Midbrain (tissue), 1 donor: ENCODE measurements at regions not wholly inside any gene's neighbourhood (a gene's known extent, or its start where the extent isn't known, plus 50 kb on each side); places are given as distances from the start of the nearest gene placed in this dataset.
A peak's percentile ranks its signal among the peaks of the same experiment; 100 is the strongest.
"Not testable (repeated sequence)": the region's sequence is repeated elsewhere in the genome, so short reads cannot be mapped to it uniquely, and the experiment has no call there.

Experiments used
- DNase-seq: peaks from one replicate; lab custom pipeline; 2025; lab: John Stamatoyannopoulos, UW

- no peak for DNase-seq
These were observed 51.6 kb upstream of the LYRM9 start for GRCh38 chr17:27944546-27945332.

GRCh38 chr17:27945333-27945616 lies 52.1 kb upstream of the LYRM9 start:
- DNase-seq: no peak

GRCh38 chr17:27945953-27946352 lies 52.8 kb upstream of the LYRM9 start:
- no peak for DNase-seq

- no peak for DNase-seq
These were observed 53.3 kb upstream of the LYRM9 start for GRCh38 chr17:27946513-27946912.

- DNase-seq: peak; percentile 13
These were observed 53.8 kb upstream of the LYRM9 start for GRCh38 chr17:27947005-27947406.

- DNase-seq: no peak
These were observed 56.1 kb upstream of the LYRM9 start for GRCh38 chr17:27949304-27949703.

GRCh38 chr17:27950225-27950624 lies 57.1 kb upstream of the LYRM9 start:
- DNase-seq: not testable (repeated sequence)

- no peak for DNase-seq
These were observed 57.8 kb upstream of the LYRM9 start for GRCh38 chr17:27950995-27951394.

- no peak for DNase-seq
These were observed 58.7 kb upstream of the LYRM9 start for GRCh38 chr17:27951872-27952271.

- no peak for DNase-seq
These were observed 59.2 kb upstream of the LYRM9 start for GRCh38 chr17:27952366-27952765.

GRCh38 chr17:27954548-27955495 lies 61.7 kb upstream of the LYRM9 start:
- DNase-seq: no peak

- DNase-seq: no peak
These were observed 63.7 kb upstream of the LYRM9 start for GRCh38 chr17:27956601-27957445.

GRCh38 chr17:27957446-27957793 lies 64.3 kb upstream of the LYRM9 start:
- not testable (repeated sequence) for DNase-seq

GRCh38 chr17:27958708-27959381 lies 65.7 kb upstream of the LYRM9 start:
- no peak for DNase-seq

- DNase-seq: no peak
These were observed 66.2 kb upstream of the LYRM9 start for GRCh38 chr17:27959382-27959709.

GRCh38 chr17:27960183-27960849 lies 67.2 kb upstream of the LYRM9 start:
- DNase-seq: no peak

- not testable (repeated sequence) for DNase-seq
These were observed 69.4 kb upstream of the LYRM9 start for GRCh38 chr17:27962581-27962980.

- DNase-seq: no peak
These were observed 72.1 kb upstream of the LYRM9 start for GRCh38 chr17:27965224-27965623.

GRCh38 chr17:27968206-27968732 lies 74.2 kb upstream of the NLK start:
- no peak for DNase-seq

- DNase-seq: no peak
These were observed 71.9 kb upstream of the NLK start for GRCh38 chr17:27970587-27970986.
